HL-60 (cell line): ENCODE measurements at regions not wholly inside any gene's neighbourhood (a gene's known extent, or its start where the extent isn't known, plus 50 kb on each side); places are given as distances from the start of the nearest gene placed in this dataset.

Experiments
- DNase-seq, 2 experiments: peaks; one replicate each; pipeline ENCODE4 v3.0.0-alpha.2; 2010 to 2020; ENCODE audit warnings: low read depth in 1 of 2, low spot score in 1 of 2
- H3K27ac ChIP-seq: fragments of 250-450 bp; sonication (Bioruptor Pico); replicated peaks from 2 replicates; pipeline ENCODE4 v1.5.1; 2020; ENCODE audit warnings: mild to moderate bottlenecking, moderate library complexity
- H3K27me3 ChIP-seq: fragments of 250-450 bp; sonication (Bioruptor Pico); 2 replicates; pipeline ENCODE4 v1.5.1; 2021; ENCODE audit warnings: mild to moderate bottlenecking, moderate library complexity; ENCODE audit not compliant: insufficient read depth, poor library complexity, severe bottlenecking
- H3K4me3 ChIP-seq: replicated peaks from 2 replicates; pipeline ENCODE4 v1.5.1; 2011; ENCODE audit warnings: mild to moderate bottlenecking, control low read depth, low read length; ENCODE audit not compliant: insufficient read depth
- GABPA ChIP-seq: IDR thresholded peaks from 2 replicates; pipeline ENCODE4 v1.6.1; 2012; ENCODE audit warnings: low read depth
- POLR2AphosphoS5 ChIP-seq: IDR thresholded peaks from 2 replicates; pipeline ENCODE4 v1.6.1; 2012; ENCODE audit warnings: low read depth
- SPI1 ChIP-seq: IDR thresholded peaks from 2 replicates; pipeline ENCODE4 v1.6.1; 2012; ENCODE audit warnings: low read depth, mild to moderate bottlenecking, borderline replicate concordance
- TF ChIP-seq, protein P1 (sequence below): IDR thresholded peaks from one replicate; pipeline ENCODE4 v1.5.1; 2011; ENCODE audit warnings: low read length, control low read depth, inconsistent platforms; ENCODE audit not compliant: insufficient read depth
- TF ChIP-seq, protein P2 (sequence below): IDR thresholded peaks from 2 replicates; pipeline ENCODE4 v1.6.1; 2012; ENCODE audit warnings: low read depth; ENCODE audit not compliant: insufficient replicate concordance

DNA sequence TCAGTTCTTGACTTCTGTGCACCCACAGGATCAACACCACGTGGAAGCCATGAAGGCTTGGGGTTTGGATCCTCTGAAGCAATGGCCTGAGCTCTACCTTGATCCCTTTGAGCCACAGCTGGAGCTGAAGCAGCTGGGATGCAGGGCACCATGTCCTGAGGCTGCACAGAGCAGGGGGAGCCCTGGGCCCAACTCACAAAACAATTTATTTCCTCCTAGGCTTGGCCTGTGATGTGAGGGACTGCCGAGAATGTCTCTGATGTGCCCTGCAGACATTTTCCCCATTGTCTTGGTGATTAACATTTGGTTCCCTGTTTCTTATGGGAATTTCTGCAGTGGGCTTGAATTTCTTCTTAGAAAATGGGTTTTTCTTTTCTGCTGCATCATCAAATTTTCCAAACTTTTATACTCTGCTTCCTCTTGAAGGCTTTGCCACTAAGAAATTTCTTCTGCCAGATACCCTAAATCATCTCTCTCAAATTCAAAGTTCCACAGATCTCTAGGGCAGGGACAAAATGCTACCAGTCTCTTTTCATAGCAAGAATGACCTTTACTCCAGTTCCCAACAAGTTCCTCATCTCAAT, 288.2 kb downstream of the CCDC59 start:
- no peak for DNase-seq
- Histone ChIP-seq H3K27ac (no peak overlapping the region), H3K27me3 (no peaks in the 10 kb centered on the region)

DNA sequence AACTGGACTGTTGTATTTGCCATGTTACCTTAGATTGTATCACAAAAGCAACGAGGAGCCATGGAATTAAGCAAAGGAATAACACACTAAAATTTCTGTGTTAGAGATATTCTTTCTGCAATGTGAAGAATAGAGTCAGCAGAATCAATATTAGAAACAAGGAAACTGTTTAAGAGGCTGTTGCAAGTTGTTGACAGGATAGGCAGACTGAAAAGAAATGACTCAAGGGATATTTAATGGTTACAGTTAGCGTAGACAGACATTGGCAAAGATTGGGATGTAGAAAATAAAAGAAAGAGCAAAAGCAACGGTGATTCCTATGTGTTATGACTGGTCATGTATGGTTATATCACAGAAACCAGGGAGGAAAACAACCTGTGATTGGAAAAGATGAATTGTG, 299.0 kb upstream of the PPFIA2 start:
- Histone ChIP-seq H3K27ac (no peak overlapping the region), H3K27me3 (no peaks in the 10 kb centered on the region), H3K4me3 (no peak overlapping the region)
- no peak for TF ChIP-seq POLR2AphosphoS5
- TF ChIP-seq GABPA: no peak
- TF ChIP-seq, protein P1, sequence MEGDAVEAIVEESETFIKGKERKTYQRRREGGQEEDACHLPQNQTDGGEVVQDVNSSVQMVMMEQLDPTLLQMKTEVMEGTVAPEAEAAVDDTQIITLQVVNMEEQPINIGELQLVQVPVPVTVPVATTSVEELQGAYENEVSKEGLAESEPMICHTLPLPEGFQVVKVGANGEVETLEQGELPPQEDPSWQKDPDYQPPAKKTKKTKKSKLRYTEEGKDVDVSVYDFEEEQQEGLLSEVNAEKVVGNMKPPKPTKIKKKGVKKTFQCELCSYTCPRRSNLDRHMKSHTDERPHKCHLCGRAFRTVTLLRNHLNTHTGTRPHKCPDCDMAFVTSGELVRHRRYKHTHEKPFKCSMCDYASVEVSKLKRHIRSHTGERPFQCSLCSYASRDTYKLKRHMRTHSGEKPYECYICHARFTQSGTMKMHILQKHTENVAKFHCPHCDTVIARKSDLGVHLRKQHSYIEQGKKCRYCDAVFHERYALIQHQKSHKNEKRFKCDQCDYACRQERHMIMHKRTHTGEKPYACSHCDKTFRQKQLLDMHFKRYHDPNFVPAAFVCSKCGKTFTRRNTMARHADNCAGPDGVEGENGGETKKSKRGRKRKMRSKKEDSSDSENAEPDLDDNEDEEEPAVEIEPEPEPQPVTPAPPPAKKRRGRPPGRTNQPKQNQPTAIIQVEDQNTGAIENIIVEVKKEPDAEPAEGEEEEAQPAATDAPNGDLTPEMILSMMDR: no peak
- TF ChIP-seq SPI1: no peak
- TF ChIP-seq, protein P2, sequence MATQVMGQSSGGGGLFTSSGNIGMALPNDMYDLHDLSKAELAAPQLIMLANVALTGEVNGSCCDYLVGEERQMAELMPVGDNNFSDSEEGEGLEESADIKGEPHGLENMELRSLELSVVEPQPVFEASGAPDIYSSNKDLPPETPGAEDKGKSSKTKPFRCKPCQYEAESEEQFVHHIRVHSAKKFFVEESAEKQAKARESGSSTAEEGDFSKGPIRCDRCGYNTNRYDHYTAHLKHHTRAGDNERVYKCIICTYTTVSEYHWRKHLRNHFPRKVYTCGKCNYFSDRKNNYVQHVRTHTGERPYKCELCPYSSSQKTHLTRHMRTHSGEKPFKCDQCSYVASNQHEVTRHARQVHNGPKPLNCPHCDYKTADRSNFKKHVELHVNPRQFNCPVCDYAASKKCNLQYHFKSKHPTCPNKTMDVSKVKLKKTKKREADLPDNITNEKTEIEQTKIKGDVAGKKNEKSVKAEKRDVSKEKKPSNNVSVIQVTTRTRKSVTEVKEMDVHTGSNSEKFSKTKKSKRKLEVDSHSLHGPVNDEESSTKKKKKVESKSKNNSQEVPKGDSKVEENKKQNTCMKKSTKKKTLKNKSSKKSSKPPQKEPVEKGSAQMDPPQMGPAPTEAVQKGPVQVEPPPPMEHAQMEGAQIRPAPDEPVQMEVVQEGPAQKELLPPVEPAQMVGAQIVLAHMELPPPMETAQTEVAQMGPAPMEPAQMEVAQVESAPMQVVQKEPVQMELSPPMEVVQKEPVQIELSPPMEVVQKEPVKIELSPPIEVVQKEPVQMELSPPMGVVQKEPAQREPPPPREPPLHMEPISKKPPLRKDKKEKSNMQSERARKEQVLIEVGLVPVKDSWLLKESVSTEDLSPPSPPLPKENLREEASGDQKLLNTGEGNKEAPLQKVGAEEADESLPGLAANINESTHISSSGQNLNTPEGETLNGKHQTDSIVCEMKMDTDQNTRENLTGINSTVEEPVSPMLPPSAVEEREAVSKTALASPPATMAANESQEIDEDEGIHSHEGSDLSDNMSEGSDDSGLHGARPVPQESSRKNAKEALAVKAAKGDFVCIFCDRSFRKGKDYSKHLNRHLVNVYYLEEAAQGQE: no peak
- DNase-seq: no peak

More for the DNA sequence above, 288.2 kb downstream of the CCDC59 start:
- no peak for TF ChIP-seq POLR2AphosphoS5
- no peak for TF ChIP-seq GABPA
- TF ChIP-seq, protein P2: no peak
- TF ChIP-seq, protein P1: no peak
- TF ChIP-seq SPI1: no peak
- H3K4me3 ChIP-seq: no peak overlapping the region

DNA sequence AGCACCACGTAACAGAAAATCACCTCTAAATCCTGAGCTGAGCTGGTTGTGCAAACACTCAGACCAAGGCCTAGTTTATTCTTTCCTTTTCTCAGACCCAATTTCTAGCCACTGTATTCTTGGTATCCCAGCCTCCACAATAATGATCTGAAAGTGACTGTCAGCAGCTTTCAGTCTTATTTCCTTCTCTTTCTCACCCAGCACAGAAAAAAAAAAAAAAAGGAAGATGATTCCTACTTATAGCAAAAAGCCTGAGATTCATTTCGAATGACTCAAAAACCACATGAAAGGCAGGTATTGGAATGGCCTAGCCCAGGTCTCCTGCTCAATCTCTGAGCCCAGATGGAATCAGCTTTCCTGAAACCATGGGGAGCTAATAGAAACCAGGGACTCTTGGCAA, 298.6 kb upstream of the PPFIA2 start:
- no peak overlapping the region for H3K27ac ChIP-seq
- no peak overlapping the region for H3K4me3 ChIP-seq
- no peak for DNase-seq
- TF ChIP-seq SPI1 (no peak), POLR2AphosphoS5 (no peak), GABPA (no peak)
- TF ChIP-seq, protein P2: no peak
- TF ChIP-seq, protein P1: no peak
- H3K27me3 ChIP-seq: no peaks in the 10 kb centered on the region
